ENCODE measurements at regions not wholly inside any gene's neighbourhood (a gene's known extent, or its start where the extent isn't known, plus 50 kb on each side); places are given as distances from the start of the nearest gene placed in this dataset.

- no peaks in the 10 kb centered on the region for H3K36me3 ChIP-seq
- H3K27ac ChIP-seq: no peak overlapping the region
- H3K4me3 ChIP-seq: no peak overlapping the region
- no peak for DNase-seq
- H3K27me3 ChIP-seq: peaks cover 0 to 52% of the 10 kb centered on the region in 2 donors
- no peak for TF ChIP-seq CTCF (IDR thresholded peaks at IDR 0.05)
- peaks cover 0 to 30% (median 21%) of the 10 kb centered on the region in 4 donors for H3K4me1 ChIP-seq
- intact Hi-C loops (cut with DNase I; ENCODE audit: low total_unique reads): no loop called here
- H3K9me3 ChIP-seq: no peaks in the 10 kb centered on the region
Measured at GRCh38 chr4:1577822-1578217, 106.3 kb downstream of the FAM53A start.

GRCh38 chr4:1576961-1577821 lies 106.9 kb downstream of the FAM53A start:
- H3K27ac ChIP-seq: no peak overlapping the region
- peaks cover 0 to 56% of the 10 kb centered on the region in 2 donors for H3K27me3 ChIP-seq
- DNase-seq: no peak
- no peak for TF ChIP-seq CTCF (IDR thresholded peaks at IDR 0.05)
- no peak overlapping the region for H3K4me3 ChIP-seq
- H3K9me3 ChIP-seq: no peaks in the 10 kb centered on the region
- no peaks in the 10 kb centered on the region for H3K36me3 ChIP-seq
- H3K4me1 ChIP-seq: peaks cover 0 to 30% (median 21%) of the 10 kb centered on the region in 4 donors
- intact Hi-C loops (cut with DNase I; ENCODE audit: low total_unique reads): no loop called here

- Histone ChIP-seq H3K36me3 (no peaks in the 10 kb centered on the region), H3K4me3 (no peak overlapping the region), H3K27ac (no peak overlapping the region), H3K27me3 (peaks cover 0 to 57% of the 10 kb centered on the region in 2 donors), H3K9me3 (no peaks in the 10 kb centered on the region), H3K4me1 (peaks cover 0 to 30% (median 21%) of the 10 kb centered on the region in 4 donors)
- intact Hi-C loops (cut with DNase I; ENCODE audit: low total_unique reads): no loop called here
- TF ChIP-seq CTCF (IDR thresholded peaks at IDR 0.05): no peak
- no peak for DNase-seq
Measured at GRCh38 chr4:1576304-1576960, 107.7 kb downstream of the FAM53A start.

GRCh38 chr4:1575418-1576303 lies 108.5 kb downstream of the FAM53A start:
- no peaks in the 10 kb centered on the region for H3K9me3 ChIP-seq

More at GRCh38 chr4:1575418-1576303, 108.5 kb downstream of the FAM53A start:
- peaks cover 0 to 57% of the 10 kb centered on the region in 2 donors for H3K27me3 ChIP-seq
- DNase-seq: no peak
- H3K36me3 ChIP-seq: no peaks in the 10 kb centered on the region
- no peak overlapping the region for H3K4me3 ChIP-seq
- no peak for TF ChIP-seq CTCF (IDR thresholded peaks at IDR 0.05)
- intact Hi-C loops (cut with DNase I; ENCODE audit: low total_unique reads): no loop called here
- H3K4me1 ChIP-seq: peaks cover 0 to 30% (median 21%) of the 10 kb centered on the region in 4 donors
- H3K27ac ChIP-seq: no peak overlapping the region
